Transverse colon (tissue), 4 donors: ENCODE measurements at regions not wholly inside any gene's neighbourhood (a gene's known extent, or its start where the extent isn't known, plus 50 kb on each side); places are given as distances from the start of the nearest gene placed in this dataset.

Experiments used
- DNase-seq: peaks from one replicate; pipeline ENCODE4 v3.0.0-alpha.2; 2019
- H3K27ac ChIP-seq, 4 donors: fragments of 200-600 bp; sonication (generic); 2 replicates each; pipeline ENCODE4 v1.5.1; 2016 to 2018; ENCODE audit warnings: inconsistent platforms in 4 of 4
- H3K27me3 ChIP-seq: fragments of 200-600 bp; sonication (generic); 2 replicates; pipeline ENCODE4 v1.5.1; 2017; ENCODE audit warnings: inconsistent platforms
- H3K36me3 ChIP-seq, 4 donors: fragments of 200-600 bp; sonication (generic); 2 replicates each; pipeline ENCODE4 v1.5.1; 2017 to 2019; ENCODE audit warnings: inconsistent platforms in 4 of 4
- H3K4me1 ChIP-seq, 4 donors: fragments of 200-600 bp; sonication (generic); 2 replicates each; pipeline ENCODE4 v1.5.1; 2017 to 2020; ENCODE audit warnings: inconsistent platforms in 4 of 4
- H3K4me3 ChIP-seq, 4 donors: fragments of 200-600 bp; sonication (generic); 1 replicate in 1 of 4; 2 replicates in 3 of 4; pipeline versions ENCODE4 v1.5.1 to v1.6.1; 2017 to 2019; ENCODE audit warnings: inconsistent platforms in 4 of 4
- H3K9me3 ChIP-seq, 2 donors: fragments of 200-600 bp; sonication (generic); 2 replicates each; pipeline ENCODE4 v1.5.1; 2017 to 2019; ENCODE audit warnings: inconsistent platforms in 2 of 2
- CTCF ChIP-seq, 5 experiments: fragments of 200-600 bp in 3 of 5; fragments of 450-650 bp in 2 of 5; sonication (generic) in 3 of 5; IDR thresholded peaks; 1 replicate in 2 of 5; 2 replicates in 3 of 5; pipeline ENCODE4 v1.5.1; 2016 to 2017; ENCODE audit warnings: antibody characterized with exemption in 5 of 5, inconsistent platforms in 3 of 5, mild to moderate bottlenecking in 2 of 5, moderate library complexity in 1 of 5
- EP300 ChIP-seq: sonication (generic); formaldehyde crosslinking; IDR thresholded peaks from one replicate; pipeline ENCODE4 v1.6.1; 2017; ENCODE audit warnings: antibody characterized with exemption, low read depth
- POLR2A ChIP-seq: fragments of 450-650 bp; IDR thresholded peaks from one replicate; pipeline ENCODE4 v1.6.1; 2016; ENCODE audit warnings: antibody characterized with exemption, mild to moderate bottlenecking, moderate library complexity
- POLR2AphosphoS5 ChIP-seq, 3 donors: sonication (generic); formaldehyde crosslinking; IDR thresholded peaks; one replicate each; pipeline ENCODE4 v1.6.1; 2016; ENCODE audit warnings: antibody characterized with exemption in 3 of 3
- WGBS, 2 donors: methylation state at CpG; one replicate each; pipeline ENCODE4 v1.1.5; 2018; ENCODE audit warnings: low coverage in 1 of 2; 5-methylcytosine and 5-hydroxymethylcytosine counted together
- in situ Hi-C, 4 donors: fragments of 200-750 bp; cut with MboI; loops; one replicate each; pipeline versions ENCODE4 v1.15.0 to v1.15.1; 2017; ENCODE audit warnings: low sequenced_read_pairs in 3 of 4, low pct_ligation_motif_present in 1 of 4, low pct_unique_long_range_greater_than_20kb in 1 of 4
- intact Hi-C: fragments of 100-400 bp; cut with DNase I; formaldehyde crosslinking; loops from one replicate; pipeline ENCODE4 v1.15.1; 2023; ENCODE audit warnings: low total_unique reads

GRCh38 chr4:35673137-35673536 lies 571.2 kb downstream of the ARAP2 start:
- H3K4me3 ChIP-seq: no peak overlapping the region
- in situ Hi-C loops (no loop called here), intact Hi-C loops (no loop called here)
- TF ChIP-seq POLR2A: no peak
- TF ChIP-seq POLR2AphosphoS5 (IDR thresholded peaks at IDR 0.05): no peak
- TF ChIP-seq EP300: no peak
- TF ChIP-seq CTCF (IDR thresholded peaks at IDR 0.05): no peak
- no peak for DNase-seq
- no peaks in the 10 kb centered on the region for H3K36me3 ChIP-seq
- H3K4me1 ChIP-seq: no peaks in the 10 kb centered on the region
- 65 to 69% methylated on average over 1 of the region's 1 CpG for WGBS, 2 donors
- H3K9me3 ChIP-seq: no peaks in the 10 kb centered on the region
- no peak overlapping the region for H3K27ac ChIP-seq
- H3K27me3 ChIP-seq: no peaks in the 10 kb centered on the region

GRCh38 chr4:35684755-35685154 lies 559.6 kb downstream of the ARAP2 start:
- Histone ChIP-seq H3K27ac (no peak overlapping the region), H3K4me3 (no peak overlapping the region), H3K27me3 (no peaks in the 10 kb centered on the region), H3K4me1 (no peaks in the 10 kb centered on the region), H3K9me3 (no peaks in the 10 kb centered on the region), H3K36me3 (no peaks in the 10 kb centered on the region)
- WGBS, 2 donors: 72 to 92% methylated on average over 1 of the region's 1 CpG
- TF ChIP-seq EP300 (no peak), POLR2AphosphoS5 (IDR thresholded peaks at IDR 0.05) (no peak), POLR2A (no peak), CTCF (IDR thresholded peaks at IDR 0.05) (no peak)
- in situ Hi-C loops: no loop called here
- intact Hi-C loops: no loop called here
- no peak for DNase-seq

- Histone ChIP-seq H3K36me3 (no peaks in the 10 kb centered on the region), H3K9me3 (no peaks in the 10 kb centered on the region), H3K4me1 (no peaks in the 10 kb centered on the region), H3K27me3 (no peaks in the 10 kb centered on the region), H3K4me3 (no peak overlapping the region), H3K27ac (no peak overlapping the region)
- DNase-seq: no peak
- TF ChIP-seq POLR2A (no peak), POLR2AphosphoS5 (IDR thresholded peaks at IDR 0.05) (no peak), EP300 (no peak), CTCF (IDR thresholded peaks at IDR 0.05) (no peak)
- intact Hi-C loops (no loop called here), in situ Hi-C loops (no loop called here)
- WGBS, 2 donors: 35 to 57% methylated on average over 1 of the region's 1 CpG
These were observed 554.4 kb downstream of the ARAP2 start for GRCh38 chr4:35689870-35690269.

GRCh38 chr4:35690271-35690670 lies 554.0 kb downstream of the ARAP2 start:
- Histone ChIP-seq H3K4me3 (no peak overlapping the region), H3K27ac (no peak overlapping the region), H3K36me3 (no peaks in the 10 kb centered on the region), H3K27me3 (no peaks in the 10 kb centered on the region), H3K4me1 (no peaks in the 10 kb centered on the region), H3K9me3 (no peaks in the 10 kb centered on the region)
- in situ Hi-C loops (no loop called here), intact Hi-C loops (no loop called here)
- no peak for DNase-seq
- TF ChIP-seq EP300: no peak
- no peak for TF ChIP-seq POLR2AphosphoS5 (IDR thresholded peaks at IDR 0.05)
- TF ChIP-seq CTCF (IDR thresholded peaks at IDR 0.05): no peak
- no peak for TF ChIP-seq POLR2A
- WGBS, 2 donors: 90 to 100% methylated on average over 1 of the region's 1 CpG
